ENCODE measurements at regions not wholly inside any gene's neighbourhood (a gene's known extent, or its start where the extent isn't known, plus 50 kb on each side); places are given as distances from the start of the nearest gene placed in this dataset.

DNA sequence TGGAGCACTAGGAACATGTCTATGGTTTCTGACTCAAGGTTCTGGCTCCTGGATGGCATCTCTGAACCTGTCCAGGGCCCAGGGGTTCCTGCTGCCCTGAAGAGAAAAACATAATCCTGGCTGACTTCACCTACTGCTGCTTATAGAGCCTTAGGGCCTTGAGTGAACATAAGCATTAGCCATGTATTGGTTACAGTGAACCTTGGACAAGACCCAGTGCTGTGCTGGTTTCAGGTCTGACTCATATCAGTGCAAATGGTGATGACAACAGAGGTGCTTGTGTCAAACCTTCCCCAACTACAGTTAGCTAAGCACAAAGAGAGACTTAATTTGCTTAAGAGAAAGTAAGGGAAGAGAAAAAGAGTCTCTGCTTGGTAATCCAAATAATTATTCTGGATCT is 1047.2 kb downstream of the GLUD2 start:
- no peak for TF ChIP-seq POLR2A (IDR thresholded peaks at IDR 0.05)
- TF ChIP-seq, protein P1, sequence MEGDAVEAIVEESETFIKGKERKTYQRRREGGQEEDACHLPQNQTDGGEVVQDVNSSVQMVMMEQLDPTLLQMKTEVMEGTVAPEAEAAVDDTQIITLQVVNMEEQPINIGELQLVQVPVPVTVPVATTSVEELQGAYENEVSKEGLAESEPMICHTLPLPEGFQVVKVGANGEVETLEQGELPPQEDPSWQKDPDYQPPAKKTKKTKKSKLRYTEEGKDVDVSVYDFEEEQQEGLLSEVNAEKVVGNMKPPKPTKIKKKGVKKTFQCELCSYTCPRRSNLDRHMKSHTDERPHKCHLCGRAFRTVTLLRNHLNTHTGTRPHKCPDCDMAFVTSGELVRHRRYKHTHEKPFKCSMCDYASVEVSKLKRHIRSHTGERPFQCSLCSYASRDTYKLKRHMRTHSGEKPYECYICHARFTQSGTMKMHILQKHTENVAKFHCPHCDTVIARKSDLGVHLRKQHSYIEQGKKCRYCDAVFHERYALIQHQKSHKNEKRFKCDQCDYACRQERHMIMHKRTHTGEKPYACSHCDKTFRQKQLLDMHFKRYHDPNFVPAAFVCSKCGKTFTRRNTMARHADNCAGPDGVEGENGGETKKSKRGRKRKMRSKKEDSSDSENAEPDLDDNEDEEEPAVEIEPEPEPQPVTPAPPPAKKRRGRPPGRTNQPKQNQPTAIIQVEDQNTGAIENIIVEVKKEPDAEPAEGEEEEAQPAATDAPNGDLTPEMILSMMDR (IDR thresholded peaks at IDR 0.05): no peak

Data from thyroid gland (tissue), 4 donors.